HG02870 (cell line): ENCODE measurements at regions not wholly inside any gene's neighbourhood (a gene's known extent, or its start where the extent isn't known, plus 50 kb on each side); places are given as distances from the start of the nearest gene placed in this dataset.

ENCODE experiments used
- ATAC-seq: cut with Tn5 transposase; IDR thresholded peaks from one replicate; pipeline ENCODE4 v1.9.1; 2021; ENCODE audit warnings: mild to moderate bottlenecking, moderate library complexity; ENCODE audit not compliant: unreplicated experiment

- ATAC-seq = no peak
Observed at GRCh38 chr18:6644836-6645627, 84.5 kb upstream of the ARHGAP28 start.

GRCh38 chr18:6646801-6647200 lies 82.7 kb upstream of the ARHGAP28 start:
- no peak for ATAC-seq

- no peak for ATAC-seq
Observed at GRCh38 chr18:6648581-6648980, 80.9 kb upstream of the ARHGAP28 start.

- ATAC-seq = no peak
Observed at GRCh38 chr18:6649421-6650126, 79.9 kb upstream of the ARHGAP28 start.

- ATAC-seq = no peak
Observed at GRCh38 chr18:6650127-6650507, 79.4 kb upstream of the ARHGAP28 start.

GRCh38 chr18:6650747-6651146 lies 78.8 kb upstream of the ARHGAP28 start:
- ATAC-seq = no peak

GRCh38 chr18:6652098-6652497 lies 77.4 kb upstream of the ARHGAP28 start:
- no peak for ATAC-seq

- ATAC-seq = no peak
Observed at GRCh38 chr18:6653880-6654279, 75.6 kb upstream of the ARHGAP28 start.

- ATAC-seq = no peak
Observed at GRCh38 chr18:6659963-6660725, 69.4 kb upstream of the ARHGAP28 start.

- no peak for ATAC-seq
Observed at GRCh38 chr18:6661692-6662415, 67.7 kb upstream of the ARHGAP28 start.

- ATAC-seq = no peak
Observed at GRCh38 chr18:6666012-6666685, 63.4 kb upstream of the ARHGAP28 start.

- ATAC-seq = no peak
Observed at GRCh38 chr18:6668836-6669235, 60.7 kb upstream of the ARHGAP28 start.

- no peak for ATAC-seq
Observed at GRCh38 chr18:6672821-6673308, 56.7 kb upstream of the ARHGAP28 start.

GRCh38 chr18:6677086-6677485 lies 52.4 kb upstream of the ARHGAP28 start:
- ATAC-seq = no peak

GRCh38 chr18:6679201-6679600 lies 50.3 kb upstream of the ARHGAP28 start:
- ATAC-seq = no peak
